ACC112 (cell line): ENCODE measurements at regions not wholly inside any gene's neighbourhood (a gene's known extent, or its start where the extent isn't known, plus 50 kb on each side); places are given as distances from the start of the nearest gene placed in this dataset.
A peak's percentile ranks its signal among the peaks of the same experiment; 100 is the strongest.

Source experiments
- H2AFZ ChIP-seq: fragments of 200-600 bp; sonication (generic); one replicate; pipeline ENCODE4 v1.6.0; 2017; ENCODE audit warnings: antibody characterized with exemption, low read length; ENCODE audit not compliant: unreplicated experiment
- H3K27ac ChIP-seq: fragments of 200-600 bp; sonication (generic); 2 replicates; pipeline ENCODE4 v1.5.1; 2014; ENCODE audit warnings: low read depth, mild to moderate bottlenecking, antibody characterized with exemption, low read length, moderate library complexity
- H3K27me3 ChIP-seq: fragments of 200-600 bp; sonication (generic); 2 replicates; pipeline ENCODE4 v1.6.1; 2014; ENCODE audit warnings: mild to moderate bottlenecking, antibody characterized with exemption, low read length, moderate library complexity, mixed read lengths; ENCODE audit not compliant: insufficient read depth
- H3K36me3 ChIP-seq: fragments of 200-600 bp; sonication (generic); 2 replicates; pipeline ENCODE4 v1.6.1; 2016; ENCODE audit warnings: mild to moderate bottlenecking, antibody characterized with exemption, low read length, moderate library complexity, mixed read lengths; ENCODE audit not compliant: insufficient read depth
- H3K4me1 ChIP-seq: fragments of 200-600 bp; sonication (generic); one replicate; pipeline ENCODE4 v1.6.1; 2016; ENCODE audit warnings: low read length, mixed read lengths; ENCODE audit not compliant: insufficient read depth, unreplicated experiment, control insufficient read depth
- H3K4me3 ChIP-seq: fragments of 200-600 bp; sonication (generic); 2 replicates; pipeline ENCODE4 v1.5.1; 2014; ENCODE audit warnings: mild to moderate bottlenecking, low read depth, low read length
- H3K79me2 ChIP-seq: fragments of 200-600 bp; sonication (generic); one replicate; pipeline ENCODE4 v1.6.0; 2016; ENCODE audit warnings: low read length; ENCODE audit not compliant: control insufficient read depth, unreplicated experiment, insufficient read depth

DNA sequence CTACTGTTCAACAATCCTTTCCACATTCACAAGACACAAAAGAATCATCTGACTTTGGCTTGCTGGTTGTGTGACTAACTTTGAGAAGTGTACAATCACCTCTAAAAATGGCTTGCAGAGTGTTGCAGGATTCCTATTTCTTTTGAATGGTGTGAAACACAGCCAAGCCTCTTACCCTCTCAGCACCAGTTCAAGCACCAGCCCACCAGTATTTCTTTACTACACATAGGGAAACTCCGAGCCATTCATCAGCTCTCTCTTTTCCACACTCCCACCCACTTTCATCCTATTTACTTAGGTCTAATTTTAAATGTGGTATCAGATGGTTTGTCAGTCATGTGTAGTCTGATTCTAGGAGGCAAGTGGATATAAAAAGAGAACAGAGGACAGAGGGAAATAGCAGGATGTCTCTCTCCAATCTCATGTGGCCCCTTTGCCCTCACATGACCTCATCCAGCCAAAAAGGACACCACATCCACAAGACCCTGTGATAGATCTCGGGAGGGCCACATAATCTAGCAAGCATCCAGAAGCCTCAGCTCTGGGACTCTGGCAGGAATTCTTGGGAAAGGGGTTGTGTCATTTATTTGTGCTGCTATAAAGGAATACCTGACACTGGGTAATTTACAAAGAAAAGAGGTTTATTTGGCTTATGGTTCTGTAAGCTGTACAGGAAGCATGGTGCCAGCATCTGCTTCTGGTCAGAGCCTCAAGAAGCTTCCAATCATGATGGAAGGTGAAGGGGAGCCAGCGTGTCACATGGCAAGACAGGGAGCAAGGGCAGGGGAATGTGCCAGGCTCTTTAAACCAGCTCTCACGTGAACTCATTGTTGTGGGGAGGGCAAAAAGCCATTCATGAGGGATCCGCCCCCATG is 66.8 kb upstream of the NEBL start:
- Histone ChIP-seq H3K27me3 (no peaks in the 10 kb centered on the region), H3K36me3 (no peaks in the 10 kb centered on the region), H3K79me2 (no peaks in the 10 kb centered on the region), H2AFZ (no peak overlapping the region), H3K4me1 (peaks cover 10% of the 10 kb centered on the region), H3K27ac (no peak overlapping the region), H3K4me3 (no peak overlapping the region)

GRCh38 chr10:20963056-20963455 is 65.9 kb upstream of the NEBL start:
- H3K27me3 ChIP-seq = no peaks in the 10 kb centered on the region
- no peaks in the 10 kb centered on the region for H3K36me3 ChIP-seq
- H3K4me1 ChIP-seq = peaks cover 10% of the 10 kb centered on the region
- H2AFZ ChIP-seq = peak overlapping the region; percentile 40
- no peak overlapping the region for H3K27ac ChIP-seq
- H3K79me2 ChIP-seq = no peaks in the 10 kb centered on the region
- H3K4me3 ChIP-seq = no peak overlapping the region

DNA sequence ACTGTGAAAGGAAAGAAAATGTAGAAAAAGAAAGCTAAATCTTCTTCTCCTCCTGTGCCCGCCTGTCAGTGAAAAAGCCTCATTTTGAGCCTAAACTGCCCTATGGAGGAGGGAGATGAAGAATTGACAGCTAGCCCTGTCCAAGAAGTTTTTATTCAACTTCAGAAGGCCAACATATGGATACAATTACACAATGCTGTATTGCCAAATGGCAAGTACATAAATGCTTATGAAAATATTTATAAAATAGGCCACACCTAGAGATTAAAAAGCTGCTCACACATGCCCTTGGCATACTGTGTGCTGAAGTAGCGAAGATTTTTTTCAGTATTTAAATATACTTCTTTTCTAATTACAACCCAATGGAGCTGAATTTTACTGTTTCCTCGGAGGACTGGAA is 65.1 kb upstream of the NEBL start:
- no peaks in the 10 kb centered on the region for H3K79me2 ChIP-seq
- peak overlapping the region; percentile 40 for H2AFZ ChIP-seq
- peaks cover 15% of the 10 kb centered on the region for H3K4me1 ChIP-seq

DNA sequence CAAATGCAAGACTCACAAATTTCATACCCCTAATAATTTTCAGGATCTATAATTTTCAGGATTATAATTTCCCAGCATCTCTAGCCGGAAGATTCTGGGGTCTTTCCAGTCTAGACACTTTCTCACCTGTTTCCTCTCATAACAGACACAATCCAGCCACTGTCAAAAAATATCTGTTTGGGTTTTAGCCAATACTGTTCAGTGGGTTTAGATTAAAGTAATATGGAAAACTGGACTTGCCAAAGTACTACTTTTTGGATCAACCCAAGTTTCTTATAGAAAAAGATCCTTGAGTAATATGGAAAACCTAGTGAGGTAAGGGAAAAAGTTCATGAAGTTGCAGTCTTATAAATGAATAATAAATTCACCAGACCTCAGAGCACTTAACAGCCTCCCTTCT is 62.1 kb upstream of the NEBL start:
- peaks cover 15% of the 10 kb centered on the region for H3K4me1 ChIP-seq
- H3K79me2 ChIP-seq = no peaks in the 10 kb centered on the region
- no peaks in the 10 kb centered on the region for H3K36me3 ChIP-seq
- no peak overlapping the region for H2AFZ ChIP-seq
- H3K27ac ChIP-seq = no peak overlapping the region
- H3K4me3 ChIP-seq = no peak overlapping the region
- H3K27me3 ChIP-seq = no peaks in the 10 kb centered on the region

More for the DNA sequence above, 65.1 kb upstream of the NEBL start:
- H3K36me3 ChIP-seq = no peaks in the 10 kb centered on the region
- H3K27me3 ChIP-seq = no peaks in the 10 kb centered on the region
- H3K4me3 ChIP-seq = no peak overlapping the region
- no peak overlapping the region for H3K27ac ChIP-seq

DNA sequence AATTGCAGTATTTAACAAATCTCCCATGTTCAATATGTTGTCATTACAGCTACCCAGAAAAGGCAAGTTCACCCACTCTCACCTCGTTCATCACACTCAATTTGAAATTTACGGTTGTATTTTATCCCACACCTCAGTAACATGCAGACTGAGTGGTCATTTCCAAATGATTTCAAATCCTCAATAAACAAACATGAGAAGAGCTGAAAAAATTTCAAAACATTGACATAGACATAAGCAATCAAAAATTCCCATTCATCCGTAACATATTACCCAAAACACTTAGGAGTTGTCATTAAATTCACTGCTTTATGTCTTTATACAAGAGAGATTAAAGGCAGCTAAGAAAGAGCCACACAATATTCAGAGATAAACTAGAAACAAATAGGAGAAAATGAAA is 61.7 kb upstream of the NEBL start:
- Histone ChIP-seq H3K79me2 (no peaks in the 10 kb centered on the region), H2AFZ (no peak overlapping the region), H3K4me3 (no peak overlapping the region), H3K27me3 (no peaks in the 10 kb centered on the region), H3K36me3 (no peaks in the 10 kb centered on the region), H3K4me1 (peaks cover 15% of the 10 kb centered on the region), H3K27ac (no peak overlapping the region)

DNA sequence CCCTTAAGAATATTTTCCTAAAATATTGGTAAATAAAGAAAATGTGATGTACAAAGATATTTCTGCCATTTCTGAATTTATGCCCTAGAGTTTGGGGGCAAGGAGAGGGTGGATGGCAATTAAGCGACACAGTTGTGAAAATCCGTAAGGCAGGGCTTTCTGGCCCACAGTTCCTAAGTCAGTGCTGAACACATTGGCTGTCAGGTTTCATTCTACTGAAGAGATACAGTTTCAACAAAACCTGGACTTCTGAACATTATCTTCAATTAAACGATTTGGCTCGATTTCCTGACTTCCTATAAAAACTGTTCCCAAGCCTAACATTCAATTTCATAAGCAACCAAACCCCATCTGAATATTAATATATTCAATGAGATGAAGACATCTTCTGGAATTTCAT is 61.1 kb upstream of the NEBL start:
- H3K79me2 ChIP-seq = no peaks in the 10 kb centered on the region
- H3K36me3 ChIP-seq = no peaks in the 10 kb centered on the region
- peaks cover 15% of the 10 kb centered on the region for H3K4me1 ChIP-seq
- no peak overlapping the region for H3K27ac ChIP-seq
- H3K27me3 ChIP-seq = no peaks in the 10 kb centered on the region
- H3K4me3 ChIP-seq = no peak overlapping the region
- H2AFZ ChIP-seq = no peak overlapping the region

GRCh38 chr10:20957744-20958143 is 60.6 kb upstream of the NEBL start:
- no peak overlapping the region for H3K27ac ChIP-seq
- H3K36me3 ChIP-seq = no peaks in the 10 kb centered on the region
- peaks cover 14% of the 10 kb centered on the region for H3K4me1 ChIP-seq
- H3K27me3 ChIP-seq = no peaks in the 10 kb centered on the region
- H3K4me3 ChIP-seq = no peak overlapping the region
- H2AFZ ChIP-seq = no peak overlapping the region
- H3K79me2 ChIP-seq = no peaks in the 10 kb centered on the region

DNA sequence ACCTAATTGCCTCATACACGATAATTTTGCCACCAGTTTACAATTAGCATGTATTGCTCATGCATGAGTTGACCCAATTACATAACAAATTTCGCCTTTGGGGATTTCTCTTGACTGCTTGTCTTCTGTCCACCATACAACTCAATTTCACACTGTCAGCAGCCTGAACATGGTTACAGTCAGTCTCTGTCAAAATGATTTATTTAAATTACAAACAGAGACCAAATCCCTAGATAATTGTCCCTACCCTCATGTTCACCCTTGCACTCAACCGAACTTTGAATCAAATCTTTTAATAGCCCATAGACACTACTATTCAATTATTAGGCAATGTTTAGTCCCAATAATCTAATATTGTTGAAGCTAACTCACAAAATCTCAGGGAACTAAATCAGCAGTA is 59.7 kb upstream of the NEBL start:
- no peak overlapping the region for H3K4me3 ChIP-seq
- no peak overlapping the region for H2AFZ ChIP-seq
- H3K27ac ChIP-seq = no peak overlapping the region
- peaks cover 5% of the 10 kb centered on the region for H3K4me1 ChIP-seq
- no peaks in the 10 kb centered on the region for H3K79me2 ChIP-seq
- H3K27me3 ChIP-seq = no peaks in the 10 kb centered on the region
- no peaks in the 10 kb centered on the region for H3K36me3 ChIP-seq

GRCh38 chr10:20955355-20955893 is 58.3 kb upstream of the NEBL start:
- Histone ChIP-seq H3K27ac (no peak overlapping the region), H3K79me2 (no peaks in the 10 kb centered on the region), H3K4me1 (peaks cover 5% of the 10 kb centered on the region), H3K36me3 (no peaks in the 10 kb centered on the region), H3K27me3 (no peaks in the 10 kb centered on the region), H3K4me3 (no peak overlapping the region), H2AFZ (no peak overlapping the region)

DNA sequence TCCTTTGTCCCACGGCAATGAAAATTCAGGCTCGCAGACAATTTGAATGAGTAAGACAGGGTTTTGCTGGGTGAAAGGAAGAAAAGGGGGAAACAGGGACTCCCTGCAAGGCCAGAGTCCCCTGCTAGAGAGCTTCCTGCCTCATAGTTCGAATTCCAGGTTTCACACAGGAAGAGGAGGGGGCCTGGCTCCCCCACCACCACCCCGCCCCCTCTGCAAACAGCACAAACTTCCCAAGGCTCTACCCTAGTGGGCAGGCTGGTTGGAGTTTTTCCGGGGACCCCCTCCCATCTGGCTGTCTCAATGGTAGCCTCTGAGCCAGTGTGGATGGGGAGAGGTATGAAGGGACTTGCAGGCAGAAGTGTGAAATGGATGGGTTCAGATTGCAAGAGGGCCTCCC is 57.4 kb upstream of the NEBL start:
- no peaks in the 10 kb centered on the region for H3K27me3 ChIP-seq
- peaks cover 5% of the 10 kb centered on the region for H3K4me1 ChIP-seq
- H3K27ac ChIP-seq = no peak overlapping the region
- no peak overlapping the region for H3K4me3 ChIP-seq
- H3K79me2 ChIP-seq = no peaks in the 10 kb centered on the region
- H3K36me3 ChIP-seq = no peaks in the 10 kb centered on the region
- no peak overlapping the region for H2AFZ ChIP-seq

GRCh38 chr10:20953120-20953519 is 56.0 kb upstream of the NEBL start:
- Histone ChIP-seq H3K36me3 (no peaks in the 10 kb centered on the region), H3K27ac (no peak overlapping the region), H2AFZ (no peak overlapping the region), H3K79me2 (no peaks in the 10 kb centered on the region), H3K27me3 (no peaks in the 10 kb centered on the region), H3K4me1 (peaks cover 5% of the 10 kb centered on the region), H3K4me3 (no peak overlapping the region)
